ENCODE measurements at regions not wholly inside any gene's neighbourhood (a gene's known extent, or its start where the extent isn't known, plus 50 kb on each side); places are given as distances from the start of the nearest gene placed in this dataset.
"Not testable (repeated sequence)": the region's sequence is repeated elsewhere in the genome, so short reads cannot be mapped to it uniquely, and the experiment has no call there.

- no peaks in the 10 kb centered on the region for H3K36me3 Mint-ChIP-seq (ENCODE audit: low read depth, unreplicated experiment)
- no peaks in the 10 kb centered on the region for H3K9me3 Mint-ChIP-seq (ENCODE audit: unreplicated experiment)
- no peak for DNase-seq (ENCODE audit: low spot score)
- no peak overlapping the region for H3K27ac Mint-ChIP-seq (ENCODE audit: unreplicated experiment)
- no peaks in the 10 kb centered on the region for H3K4me1 Mint-ChIP-seq (ENCODE audit: unreplicated experiment)
- H3K27me3 Mint-ChIP-seq (ENCODE audit: unreplicated experiment), result no peaks in the 10 kb centered on the region
- no peak overlapping the region for H3K4me3 Mint-ChIP-seq (ENCODE audit: unreplicated experiment)
- TF ChIP-seq CTCF (IDR thresholded peaks at IDR 0.05; ENCODE audit: unreplicated experiment), result no peak
Observed at GRCh38 chr12:23236811-23237210, 611.8 kb downstream of the ETNK1 start.

DNA sequence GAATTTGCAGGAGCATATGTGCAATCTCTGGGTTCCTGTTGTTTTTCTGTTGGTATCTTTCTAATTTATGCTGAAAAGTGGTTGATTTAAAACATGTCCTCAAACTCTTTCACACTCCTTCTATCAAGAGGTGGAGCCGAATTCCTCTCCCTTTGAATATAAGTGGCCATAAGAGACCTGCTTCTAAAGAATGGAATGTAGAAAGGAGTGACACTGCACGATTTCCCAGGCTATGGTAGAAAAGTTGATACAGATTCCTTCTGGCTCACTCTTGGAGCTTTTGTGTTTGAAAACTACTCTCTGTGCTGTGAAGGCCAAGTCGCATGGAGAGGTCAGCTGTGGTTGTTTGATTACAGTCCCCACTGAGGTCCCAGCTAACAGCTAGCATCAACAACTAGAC, 613.2 kb downstream of the ETNK1 start:
- H3K4me3 Mint-ChIP-seq (ENCODE audit: unreplicated experiment), result no peak overlapping the region
- TF ChIP-seq CTCF (IDR thresholded peaks at IDR 0.05; ENCODE audit: unreplicated experiment), result no peak
- no peak overlapping the region for H3K27ac Mint-ChIP-seq (ENCODE audit: unreplicated experiment)
- H3K9me3 Mint-ChIP-seq (ENCODE audit: unreplicated experiment), result no peaks in the 10 kb centered on the region
- no peak for DNase-seq (ENCODE audit: low spot score)
- H3K27me3 Mint-ChIP-seq (ENCODE audit: unreplicated experiment), result no peaks in the 10 kb centered on the region
- no peaks in the 10 kb centered on the region for H3K36me3 Mint-ChIP-seq (ENCODE audit: low read depth, unreplicated experiment)
- no peaks in the 10 kb centered on the region for H3K4me1 Mint-ChIP-seq (ENCODE audit: unreplicated experiment)

DNA sequence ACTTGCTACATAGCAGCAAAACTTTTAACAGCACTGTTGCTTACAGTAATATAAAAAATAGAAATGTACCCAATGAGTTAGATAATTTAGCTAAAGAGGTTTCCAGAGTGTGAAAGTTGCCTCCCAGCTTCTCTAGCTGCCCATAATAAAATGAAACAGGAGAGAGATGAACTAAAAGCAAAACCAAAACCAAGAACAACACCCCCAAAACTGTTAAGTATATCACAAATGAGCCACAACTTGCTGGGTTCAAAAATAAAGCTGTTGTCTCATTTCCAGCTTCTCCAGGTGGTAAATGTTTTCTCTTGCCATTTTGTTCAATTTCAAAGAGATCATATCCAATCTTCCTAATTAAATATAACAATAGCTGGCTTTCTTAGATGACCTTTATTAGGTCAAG, 614.0 kb downstream of the ETNK1 start:
- Mint-ChIP-seq H3K27me3 (ENCODE audit: unreplicated experiment) (no peaks in the 10 kb centered on the region), H3K4me3 (ENCODE audit: unreplicated experiment) (no peak overlapping the region), H3K9me3 (ENCODE audit: unreplicated experiment) (peaks cover 2% of the 10 kb centered on the region), H3K27ac (ENCODE audit: unreplicated experiment) (no peak overlapping the region), H3K36me3 (ENCODE audit: low read depth, unreplicated experiment) (no peaks in the 10 kb centered on the region), H3K4me1 (ENCODE audit: unreplicated experiment) (no peaks in the 10 kb centered on the region)
- no peak for DNase-seq (ENCODE audit: low spot score)
- TF ChIP-seq CTCF (IDR thresholded peaks at IDR 0.05; ENCODE audit: unreplicated experiment), result no peak

GRCh38 chr12:23245186-23245585, 620.2 kb downstream of the ETNK1 start:
- no peaks in the 10 kb centered on the region for H3K4me1 Mint-ChIP-seq (ENCODE audit: unreplicated experiment)
- H3K27me3 Mint-ChIP-seq (ENCODE audit: unreplicated experiment), result no peaks in the 10 kb centered on the region
- TF ChIP-seq CTCF (IDR thresholded peaks at IDR 0.05; ENCODE audit: unreplicated experiment), result no peak
- no peaks in the 10 kb centered on the region for H3K36me3 Mint-ChIP-seq (ENCODE audit: low read depth, unreplicated experiment)
- no peak overlapping the region for H3K27ac Mint-ChIP-seq (ENCODE audit: unreplicated experiment)
- DNase-seq (ENCODE audit: low spot score), result no peak
- H3K9me3 Mint-ChIP-seq (ENCODE audit: unreplicated experiment), result peaks cover 6% of the 10 kb centered on the region
- no peak overlapping the region for H3K4me3 Mint-ChIP-seq (ENCODE audit: unreplicated experiment)

GRCh38 chr12:23253191-23253590, 628.2 kb downstream of the ETNK1 start:
- DNase-seq (ENCODE audit: low spot score), result no peak
- H3K4me3 Mint-ChIP-seq (ENCODE audit: unreplicated experiment), result no peak overlapping the region
- H3K36me3 Mint-ChIP-seq (ENCODE audit: low read depth, unreplicated experiment), result no peaks in the 10 kb centered on the region
- H3K4me1 Mint-ChIP-seq (ENCODE audit: unreplicated experiment), result peaks cover 2% of the 10 kb centered on the region
- H3K9me3 Mint-ChIP-seq (ENCODE audit: unreplicated experiment), result no peaks in the 10 kb centered on the region
- no peak overlapping the region for H3K27ac Mint-ChIP-seq (ENCODE audit: unreplicated experiment)
- peaks cover 1% of the 10 kb centered on the region for H3K27me3 Mint-ChIP-seq (ENCODE audit: unreplicated experiment)
- TF ChIP-seq CTCF (IDR thresholded peaks at IDR 0.05; ENCODE audit: unreplicated experiment), result no peak

DNA sequence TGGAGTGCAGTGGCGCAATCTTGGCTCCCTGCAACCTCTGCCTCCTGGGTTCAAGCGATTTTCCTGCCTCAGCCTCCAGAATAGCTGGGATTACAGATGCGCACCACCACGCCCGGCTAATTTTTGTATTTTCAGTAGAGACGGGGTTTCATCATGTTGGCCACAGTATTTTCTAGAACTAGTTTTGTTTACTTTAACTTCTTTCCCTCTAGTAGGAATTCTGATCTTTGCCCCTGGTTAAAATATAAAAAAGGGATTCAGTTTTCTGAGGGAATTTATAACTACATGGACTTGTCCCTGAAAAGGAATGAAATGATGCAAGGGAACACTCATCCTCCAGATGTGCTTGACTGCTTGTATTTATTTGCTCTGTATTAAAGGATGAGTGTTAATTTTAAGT, 628.9 kb downstream of the ETNK1 start:
- not testable (repeated sequence) for DNase-seq (ENCODE audit: low spot score); H3K4me1 Mint-ChIP-seq (ENCODE audit: unreplicated experiment); H3K4me3 Mint-ChIP-seq (ENCODE audit: unreplicated experiment); H3K27me3 Mint-ChIP-seq (ENCODE audit: unreplicated experiment); H3K27ac Mint-ChIP-seq (ENCODE audit: unreplicated experiment); H3K9me3 Mint-ChIP-seq (ENCODE audit: unreplicated experiment); H3K36me3 Mint-ChIP-seq (ENCODE audit: low read depth, unreplicated experiment)

All from endothelial cell (in vitro differentiated cells).